ENCODE measurements at regions not wholly inside any gene's neighbourhood (a gene's known extent, or its start where the extent isn't known, plus 50 kb on each side); places are given as distances from the start of the nearest gene placed in this dataset.
"Not testable (repeated sequence)": the region's sequence is repeated elsewhere in the genome, so short reads cannot be mapped to it uniquely, and the experiment has no call there.

GRCh38 chr3:64780923-64781322 lies 93.1 kb upstream of the ADAMTS9 start:
- DNase-seq, result not testable (repeated sequence)

GRCh38 chr3:64773137-64773536 lies 85.3 kb upstream of the ADAMTS9 start:
- no peak for DNase-seq

- no peak for DNase-seq
Observed at GRCh38 chr3:64766440-64766839, 78.6 kb upstream of the ADAMTS9 start.

GRCh38 chr3:64765947-64766346 lies 78.1 kb upstream of the ADAMTS9 start:
- no peak for DNase-seq

GRCh38 chr3:64764386-64764929 lies 76.7 kb upstream of the ADAMTS9 start:
- no peak for DNase-seq

GRCh38 chr3:64763980-64764379 lies 76.2 kb upstream of the ADAMTS9 start:
- no peak for DNase-seq

GRCh38 chr3:64761729-64762128 lies 73.9 kb upstream of the ADAMTS9 start:
- DNase-seq, result no peak

GRCh38 chr3:64760258-64760657 lies 72.5 kb upstream of the ADAMTS9 start:
- DNase-seq, result no peak

- DNase-seq, result no peak
Observed at GRCh38 chr3:64759811-64760210, 72.0 kb upstream of the ADAMTS9 start.

GRCh38 chr3:64756398-64756986 lies 68.7 kb upstream of the ADAMTS9 start:
- DNase-seq, result no peak

- no peak for DNase-seq
Observed at GRCh38 chr3:64748244-64748904, 60.6 kb upstream of the ADAMTS9 start.

- DNase-seq, result no peak
Observed at GRCh38 chr3:64747679-64748078, 59.9 kb upstream of the ADAMTS9 start.

- DNase-seq, result no peak
Observed at GRCh38 chr3:64743887-64744243, 56.1 kb upstream of the ADAMTS9 start.

- DNase-seq, result no peak
Observed at GRCh38 chr3:64743156-64743886, 55.5 kb upstream of the ADAMTS9 start.

- DNase-seq, result no peak
Observed at GRCh38 chr3:64741341-64741740, 53.5 kb upstream of the ADAMTS9 start.

- DNase-seq, result no peak
Observed at GRCh38 chr3:64739971-64740631, 52.3 kb upstream of the ADAMTS9 start.

Data from activated CD4-positive, alpha-beta T cell treated with anti-CD3 and anti-CD28 coated beads, Interleukin-10, Interleukin-2, amounts not matched to agents 100 ng/mL and 50 ng/mL, durations not matched to agents 16 hours and 8 hours (primary cell).